HG03354 (cell line): ENCODE measurements at regions not wholly inside any gene's neighbourhood (a gene's known extent, or its start where the extent isn't known, plus 50 kb on each side); places are given as distances from the start of the nearest gene placed in this dataset.

Source experiments
- ATAC-seq: cut with Tn5 transposase; IDR thresholded peaks from one replicate; pipeline ENCODE4 v1.9.1; 2021; ENCODE audit warnings: mild to moderate bottlenecking; ENCODE audit not compliant: unreplicated experiment, poor library complexity, severe bottlenecking

GRCh38 chr9:129511285-129511900 lies 109.5 kb downstream of the C9orf50 start:
- no peak for ATAC-seq

- no peak for ATAC-seq
These were observed 111.4 kb downstream of the C9orf50 start for GRCh38 chr9:129509533-129509928.

DNA sequence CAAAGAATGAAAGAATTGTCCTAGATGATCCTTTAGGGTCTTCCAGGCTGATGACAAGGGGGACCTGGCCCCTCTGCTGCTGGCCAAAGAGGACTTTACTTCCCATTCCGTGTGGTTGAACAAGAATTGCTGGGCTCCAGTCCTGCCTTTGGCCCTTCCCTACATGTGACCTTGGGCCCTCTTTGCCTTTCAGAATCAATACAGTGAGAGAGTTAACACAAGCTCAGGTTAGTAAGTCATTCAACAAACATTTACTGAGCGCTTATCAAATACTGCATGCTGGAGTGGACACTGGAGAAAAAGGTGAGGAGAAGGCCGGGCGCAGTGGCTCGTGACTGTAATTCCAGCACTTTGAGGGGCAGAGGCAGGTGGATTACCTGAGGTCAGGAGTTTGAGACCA lies 113.1 kb downstream of the C9orf50 start:
- ATAC-seq = no peak

- no peak for ATAC-seq
These were observed 114.0 kb downstream of the C9orf50 start for GRCh38 chr9:129506892-129507291.

GRCh38 chr9:129506041-129506440 lies 114.9 kb downstream of the C9orf50 start:
- ATAC-seq = no peak

DNA sequence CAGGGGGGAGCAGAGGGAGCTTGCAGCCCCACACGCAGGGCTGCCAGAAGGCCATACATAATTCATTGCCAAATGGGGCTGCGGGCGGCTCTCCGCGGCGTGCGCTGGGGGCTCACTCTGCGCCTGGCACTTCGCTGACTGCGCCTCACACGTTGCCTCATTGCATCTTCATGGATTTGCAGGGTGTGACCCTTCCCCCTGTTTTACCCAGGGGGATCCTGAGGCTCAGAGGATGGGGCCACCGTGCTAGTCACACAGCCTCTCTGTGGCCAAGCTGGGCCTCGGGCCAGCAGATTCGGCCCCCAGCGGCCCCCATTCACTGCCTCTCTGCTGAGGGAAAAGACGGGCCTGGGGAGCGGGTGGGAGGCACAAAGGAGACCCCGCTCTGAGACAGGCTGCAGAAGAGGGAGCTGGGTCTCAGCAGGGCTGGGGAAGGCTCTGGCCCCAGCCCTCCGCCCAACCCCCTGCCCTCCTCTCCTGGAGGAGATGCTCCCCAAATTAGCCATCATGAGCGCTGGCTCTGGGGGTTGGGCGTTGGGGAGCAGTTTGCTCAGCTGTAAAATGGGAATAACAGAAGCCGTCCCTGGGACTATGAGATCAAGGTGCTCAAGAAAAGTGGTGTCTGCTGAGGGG lies 115.5 kb downstream of the C9orf50 start:
- no peak for ATAC-seq

DNA sequence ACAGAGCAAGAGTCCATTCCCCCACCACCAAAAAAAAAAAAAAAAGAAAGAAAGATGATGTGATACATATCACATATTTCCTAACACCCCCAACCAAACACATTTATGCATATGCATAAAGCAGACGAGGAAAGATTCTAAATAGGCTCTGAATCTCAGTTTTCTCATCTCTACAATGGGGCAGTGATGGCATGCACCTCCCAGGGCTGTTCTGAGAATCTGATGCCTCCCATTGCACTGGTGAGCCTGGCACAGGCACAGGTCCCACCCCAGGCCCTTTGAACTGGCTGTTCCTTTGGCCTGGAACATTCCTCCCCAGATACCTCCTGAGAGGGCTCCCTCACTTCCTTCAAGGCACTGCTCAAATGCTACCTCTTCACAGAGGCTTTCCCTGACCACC lies 116.5 kb downstream of the C9orf50 start:
- no peak for ATAC-seq

DNA sequence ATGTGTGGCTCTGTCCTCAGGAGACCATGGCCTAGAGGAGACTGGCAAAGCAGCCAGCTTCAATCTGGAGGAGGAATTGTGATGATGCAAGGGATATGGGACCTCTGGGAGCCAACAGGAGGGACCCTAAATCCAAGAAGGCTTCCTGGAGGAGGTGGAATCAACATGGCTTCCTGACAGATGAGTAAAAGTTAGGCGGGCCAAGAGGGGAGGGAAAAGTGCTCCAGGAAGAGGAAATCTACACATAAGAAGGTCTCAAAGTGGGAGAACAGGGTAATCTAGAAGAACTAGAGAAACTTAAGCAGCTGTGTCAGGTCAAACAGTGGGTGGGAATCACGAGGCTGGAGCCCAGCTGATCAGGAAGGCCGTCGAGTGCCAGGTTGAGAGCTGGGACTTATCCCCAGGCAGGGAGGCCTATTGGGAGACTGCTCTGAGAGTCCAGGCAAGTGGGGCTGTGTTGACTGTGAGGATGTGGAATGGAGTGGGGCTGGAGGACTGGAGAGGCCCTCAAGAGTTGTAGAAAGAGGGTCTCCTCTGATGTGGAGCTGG lies 119.1 kb downstream of the C9orf50 start:
- ATAC-seq = no peak

DNA sequence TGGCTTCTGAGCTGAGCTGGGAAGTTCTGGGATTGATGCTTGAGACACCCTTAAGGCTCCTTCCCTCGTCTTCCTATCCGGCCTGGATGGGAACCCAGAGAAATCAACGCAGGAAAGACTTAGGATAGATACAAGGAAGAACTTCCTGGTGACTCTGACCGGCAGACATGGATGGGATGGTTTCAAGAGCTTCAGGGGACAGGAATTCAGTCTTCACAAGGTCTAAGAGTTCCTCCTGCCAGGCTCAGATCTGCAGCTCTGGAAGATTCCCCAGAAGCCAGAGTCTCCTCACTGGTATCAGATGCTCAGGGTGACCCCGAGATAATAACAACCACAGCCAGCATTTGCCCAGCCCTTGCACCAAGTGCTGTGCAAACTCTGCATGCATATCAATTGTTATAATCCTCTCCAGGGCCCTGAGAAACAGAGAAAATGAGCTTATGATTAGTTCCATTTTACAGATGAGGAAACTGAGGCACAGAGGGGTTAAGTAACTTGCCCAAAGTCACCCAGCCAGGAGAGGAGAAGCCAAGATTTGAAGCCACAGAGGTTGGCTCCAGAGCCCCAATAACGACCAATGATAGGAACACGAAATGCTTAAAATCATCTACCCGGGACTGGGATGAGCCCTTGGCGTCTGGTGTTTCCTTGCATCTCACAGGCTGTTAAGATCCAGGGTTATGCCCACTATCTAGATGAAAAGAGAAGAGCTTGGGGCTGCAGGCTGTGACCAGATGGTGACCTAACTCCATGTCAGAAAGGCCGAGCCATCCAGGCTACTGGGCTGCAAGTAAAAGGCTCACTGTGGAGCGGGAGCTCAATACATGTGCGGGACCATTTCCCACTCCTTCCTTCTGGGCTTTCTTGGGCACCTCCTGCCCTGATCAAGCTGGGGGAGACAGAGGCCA lies 119.8 kb downstream of the C9orf50 start:
- ATAC-seq = no peak

GRCh38 chr9:129500161-129500862 lies 120.6 kb downstream of the C9orf50 start:
- no peak for ATAC-seq

GRCh38 chr9:129498451-129499384 lies 122.2 kb downstream of the C9orf50 start:
- no peak for ATAC-seq

GRCh38 chr9:129497813-129498450 lies 123.0 kb downstream of the C9orf50 start:
- ATAC-seq = no peak

GRCh38 chr9:129497005-129497812 lies 123.7 kb downstream of the C9orf50 start:
- no peak for ATAC-seq

DNA sequence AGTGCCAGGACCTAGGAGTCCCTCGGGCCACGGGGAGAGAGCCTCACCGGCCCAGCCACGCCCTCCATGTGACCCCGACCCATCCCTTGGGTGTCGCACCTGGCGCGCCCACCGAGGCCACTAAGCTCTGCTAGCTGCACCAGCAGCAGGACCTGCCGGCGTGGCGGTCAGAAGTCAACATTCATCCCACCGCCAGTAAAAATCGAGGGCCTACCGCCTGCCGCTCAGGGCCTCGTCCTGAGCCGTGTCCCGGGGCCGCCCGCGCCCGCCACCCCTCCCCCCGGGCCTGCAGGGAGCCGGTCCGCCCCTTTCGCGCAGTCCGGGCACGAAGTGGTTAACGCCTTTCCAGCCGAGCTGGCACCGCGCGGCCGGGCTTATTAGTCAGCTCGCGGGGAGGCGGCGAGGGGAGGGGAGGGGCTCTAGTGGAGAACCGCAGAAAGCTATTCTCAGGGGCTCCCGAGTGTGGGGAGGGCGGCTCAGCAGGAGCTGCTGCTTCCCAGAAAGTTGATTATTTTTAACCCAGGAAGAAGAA lies 124.4 kb downstream of the C9orf50 start:
- ATAC-seq = peak; percentile 54

DNA sequence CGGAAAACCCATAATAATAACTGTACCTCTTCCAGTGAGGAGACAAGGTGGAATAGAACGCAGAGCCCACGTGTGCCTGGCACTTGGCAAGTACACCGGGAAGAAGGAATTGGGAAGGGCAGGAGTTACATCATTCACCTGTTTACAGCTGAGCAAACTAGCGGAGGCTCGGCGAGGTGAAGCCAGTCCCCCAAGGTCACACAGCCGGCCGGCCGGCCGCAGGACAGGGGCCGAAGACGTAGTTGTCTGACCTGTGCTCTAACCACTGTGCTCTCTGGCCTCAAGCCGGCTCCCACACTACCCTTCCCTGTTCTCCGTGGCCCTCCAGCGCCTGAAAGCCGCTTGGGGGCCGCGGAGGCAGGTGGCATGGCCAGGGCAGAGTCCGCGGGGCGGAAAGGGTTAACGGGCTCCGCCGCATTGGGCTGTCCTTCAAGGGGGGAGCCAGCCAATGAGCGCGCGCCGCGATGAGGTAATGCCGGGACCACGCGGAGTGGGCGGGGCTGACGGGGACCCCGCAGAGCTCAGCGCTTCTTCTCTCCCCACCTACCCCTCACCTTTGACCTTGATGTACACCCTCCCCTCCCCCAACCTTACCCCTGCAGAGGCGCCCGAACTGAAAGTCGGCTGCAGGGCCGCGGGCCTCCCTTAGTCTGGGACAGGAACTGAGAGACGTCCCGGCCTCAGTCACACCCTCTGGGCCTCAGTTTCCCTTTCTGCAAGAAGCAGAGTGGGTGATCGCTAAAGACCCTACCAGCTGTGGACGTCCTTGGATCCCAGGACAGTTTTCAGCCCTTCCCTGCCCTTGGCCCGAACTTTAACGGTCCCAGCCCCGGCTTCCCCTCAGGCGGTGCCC lies 125.1 kb downstream of the C9orf50 start:
- peak; percentile 47 for ATAC-seq

- no peak for ATAC-seq
These were observed 126.7 kb downstream of the C9orf50 start for GRCh38 chr9:129494113-129494789.
